ENCODE measurements at regions not wholly inside any gene's neighbourhood (a gene's known extent, or its start where the extent isn't known, plus 50 kb on each side); places are given as distances from the start of the nearest gene placed in this dataset.

- no peak for DNase-seq
Measured at GRCh38 chr4:124515591-124515990, 196.9 kb downstream of the ANKRD50 start.

- no peak for DNase-seq
Measured at GRCh38 chr4:124519196-124519595, 193.3 kb downstream of the ANKRD50 start.

- DNase-seq, result no peak
Measured at GRCh38 chr4:124523816-124524215, 188.7 kb downstream of the ANKRD50 start.

GRCh38 chr4:124525524-124525923 lies 187.0 kb downstream of the ANKRD50 start:
- DNase-seq, result no peak

GRCh38 chr4:124526331-124526730 lies 186.2 kb downstream of the ANKRD50 start:
- no peak for DNase-seq

DNA sequence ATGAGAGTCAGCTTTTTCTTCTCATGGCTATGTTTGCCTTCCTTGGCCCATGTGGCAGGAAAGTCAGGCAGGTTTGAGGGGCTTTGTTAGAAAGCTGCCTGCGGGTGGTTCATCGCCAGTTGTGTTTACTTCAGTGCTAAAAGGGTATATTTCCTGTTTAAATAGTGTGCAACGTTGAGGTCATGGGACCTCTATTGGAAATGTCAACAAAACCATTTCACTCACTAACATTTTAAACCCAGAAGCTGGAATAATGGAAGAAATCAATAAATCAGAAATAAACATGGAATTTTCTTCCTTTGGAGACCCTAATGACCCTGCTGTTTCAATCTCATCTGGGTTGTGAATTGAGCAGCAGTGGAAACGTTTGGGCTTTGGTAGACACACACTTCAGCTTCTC lies 185.8 kb downstream of the ANKRD50 start:
- no peak for DNase-seq

- no peak for DNase-seq
Measured at GRCh38 chr4:124527364-124527763, 185.2 kb downstream of the ANKRD50 start.

DNA sequence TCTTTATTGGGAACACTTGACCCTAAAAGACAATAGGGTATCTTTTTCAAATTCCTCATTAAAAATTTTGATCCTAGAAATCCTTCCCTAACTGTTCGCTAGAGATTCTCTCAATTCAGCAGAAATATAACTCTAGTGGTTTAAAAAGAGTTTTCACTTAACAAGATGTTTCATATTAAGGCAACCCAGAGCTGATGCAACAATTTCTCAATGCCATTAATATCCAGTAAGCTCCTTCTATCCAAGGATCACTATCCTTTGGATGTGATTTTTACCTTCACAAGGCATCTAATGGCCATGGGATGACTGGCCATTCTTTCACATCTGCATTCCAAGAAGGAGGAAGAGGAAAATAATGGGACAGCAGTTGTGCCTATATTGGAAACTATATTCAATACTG lies 183.4 kb downstream of the ANKRD50 start:
- DNase-seq, result no peak

GRCh38 chr4:124530464-124531077 lies 182.0 kb downstream of the ANKRD50 start:
- no peak for DNase-seq

- no peak for DNase-seq
Measured at GRCh38 chr4:124534131-124534530, 178.4 kb downstream of the ANKRD50 start.

DNA sequence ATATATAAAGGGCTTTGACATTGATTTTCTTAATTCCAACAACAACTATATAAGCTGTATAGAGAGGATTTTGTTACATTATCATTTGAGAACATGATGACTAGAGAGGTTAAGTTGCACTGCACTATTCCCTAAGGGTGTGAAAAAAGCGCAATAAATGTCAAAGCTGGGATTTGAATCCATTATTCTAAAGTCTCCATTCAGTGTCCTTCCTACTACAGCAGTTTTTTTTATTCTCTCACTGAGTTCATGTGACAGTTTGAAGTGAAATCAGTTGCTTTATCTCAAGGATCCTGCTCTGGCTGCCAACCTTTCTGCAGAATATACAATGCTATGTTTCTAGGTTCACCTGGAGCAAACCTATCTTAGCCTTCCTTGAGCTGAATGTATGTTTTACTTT lies 177.5 kb downstream of the ANKRD50 start:
- DNase-seq, result no peak

DNA sequence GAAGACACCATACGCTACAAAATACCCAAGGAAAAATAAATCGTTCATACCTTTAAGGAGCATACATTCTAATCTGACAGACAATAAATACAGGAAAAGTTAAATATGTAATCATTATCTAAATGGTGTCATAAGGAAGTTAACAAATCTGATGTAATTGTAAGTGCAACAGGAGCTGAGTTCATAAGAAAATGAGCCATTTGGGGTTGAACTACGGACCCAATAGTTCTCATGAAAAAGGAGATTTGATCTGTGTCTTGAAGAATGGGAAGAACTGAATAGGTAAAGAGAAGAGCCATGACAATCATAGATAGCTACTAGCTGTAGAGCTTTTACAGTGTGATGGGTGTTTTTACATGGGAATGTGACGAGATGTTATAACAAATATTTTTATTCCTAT lies 175.6 kb downstream of the ANKRD50 start:
- DNase-seq, result no peak

DNA sequence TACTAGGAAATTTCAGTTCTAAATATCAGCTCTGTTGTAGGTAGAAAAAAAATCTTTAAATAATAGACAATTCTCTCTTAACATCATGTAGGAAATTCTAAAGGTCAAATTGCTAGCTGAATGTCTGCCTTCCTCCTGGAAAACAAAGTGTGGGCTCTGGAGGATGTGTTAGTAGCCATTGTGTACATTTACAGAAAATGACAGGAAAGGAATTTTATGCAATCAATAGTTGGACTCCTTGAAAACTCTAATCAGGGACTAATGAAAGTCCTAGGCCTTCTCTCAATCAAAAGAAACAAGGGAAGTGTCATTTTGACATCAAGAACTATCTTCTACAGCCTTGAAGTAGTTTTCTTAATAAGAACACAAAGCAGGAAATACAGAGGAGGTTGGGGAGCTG lies 174.6 kb downstream of the ANKRD50 start:
- DNase-seq, result no peak

GRCh38 chr4:124540014-124540413 lies 172.5 kb downstream of the ANKRD50 start:
- no peak for DNase-seq

DNA sequence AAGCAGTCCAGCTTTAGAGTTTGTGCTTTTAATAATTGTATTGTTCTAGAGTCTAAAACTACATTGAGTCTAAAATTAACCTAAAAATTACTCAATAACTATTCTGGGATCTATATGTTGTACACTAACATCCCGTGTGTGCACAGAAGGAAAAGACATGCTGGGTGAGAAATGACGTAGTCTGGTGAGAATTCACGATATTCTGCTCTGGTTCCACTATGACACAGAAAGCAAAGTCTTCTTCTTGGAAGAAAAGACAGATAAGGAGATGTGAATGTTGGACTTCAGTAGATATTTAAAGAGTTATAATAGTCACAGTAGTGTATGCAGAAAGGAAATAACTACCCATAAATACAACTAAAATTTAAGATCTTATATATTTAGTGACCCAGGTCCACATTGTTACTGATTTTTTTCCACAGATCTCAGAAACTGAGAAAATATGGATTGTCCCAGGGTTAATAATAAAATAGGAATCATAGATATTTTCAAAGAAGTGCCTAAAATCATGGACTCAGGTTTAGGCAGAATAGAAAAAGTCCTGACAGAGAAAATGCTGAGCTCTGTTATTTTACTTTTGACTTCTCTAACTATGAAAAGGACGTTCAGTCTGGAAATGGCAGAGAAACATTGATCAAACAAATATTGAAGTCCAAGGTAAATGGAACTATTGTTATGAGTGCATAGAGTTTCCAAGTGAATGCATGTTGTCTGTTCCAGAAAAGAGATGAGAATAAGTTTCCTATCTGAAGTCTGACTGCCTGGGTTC lies 170.7 kb downstream of the ANKRD50 start:
- DNase-seq, result no peak

DNA sequence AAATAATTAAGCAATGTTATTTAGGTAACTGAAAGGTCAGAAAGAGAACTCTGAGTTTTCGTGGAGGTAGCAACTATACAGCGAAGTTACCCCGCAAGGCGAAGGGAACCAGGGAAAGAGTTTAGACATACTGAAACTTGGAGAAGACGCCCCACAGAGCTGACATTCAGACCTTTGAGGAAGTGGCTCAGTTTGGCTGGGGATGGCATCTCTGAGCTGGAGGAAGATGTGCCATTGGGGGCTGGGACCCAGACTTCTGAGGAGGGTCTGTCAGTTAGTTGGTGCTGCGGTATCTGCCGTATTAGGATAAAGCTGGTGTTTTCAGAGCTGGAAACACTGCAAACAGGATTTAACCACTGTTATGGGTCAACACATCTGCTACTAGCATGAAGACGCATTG lies 156.6 kb downstream of the ANKRD50 start:
- no peak for DNase-seq

- no peak for DNase-seq
Measured at GRCh38 chr4:124564121-124564520, 148.4 kb downstream of the ANKRD50 start.

GRCh38 chr4:124565371-124565770 lies 147.2 kb downstream of the ANKRD50 start:
- no peak for DNase-seq

DNA sequence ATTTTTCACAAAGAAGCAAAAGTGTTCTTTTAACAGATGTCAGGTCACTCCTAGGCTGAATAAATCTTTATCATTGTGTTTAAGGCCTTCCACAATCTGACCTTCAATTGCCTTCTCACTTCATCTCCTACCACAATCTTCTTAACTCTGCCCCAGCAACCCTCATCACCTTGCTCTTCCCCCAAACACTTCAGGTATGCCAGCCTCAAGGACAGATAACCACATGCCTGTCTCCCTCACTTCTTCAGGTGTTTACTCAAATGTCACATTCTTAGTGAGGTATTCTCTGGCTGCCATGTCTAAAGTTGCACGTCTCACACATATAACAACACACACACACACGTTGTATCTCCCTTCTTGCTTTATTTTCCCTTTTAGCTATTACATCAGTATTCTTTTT lies 146.5 kb downstream of the ANKRD50 start:
- no peak for DNase-seq

GRCh38 chr4:124573056-124573455 lies 139.5 kb downstream of the ANKRD50 start:
- no peak for DNase-seq

DNA sequence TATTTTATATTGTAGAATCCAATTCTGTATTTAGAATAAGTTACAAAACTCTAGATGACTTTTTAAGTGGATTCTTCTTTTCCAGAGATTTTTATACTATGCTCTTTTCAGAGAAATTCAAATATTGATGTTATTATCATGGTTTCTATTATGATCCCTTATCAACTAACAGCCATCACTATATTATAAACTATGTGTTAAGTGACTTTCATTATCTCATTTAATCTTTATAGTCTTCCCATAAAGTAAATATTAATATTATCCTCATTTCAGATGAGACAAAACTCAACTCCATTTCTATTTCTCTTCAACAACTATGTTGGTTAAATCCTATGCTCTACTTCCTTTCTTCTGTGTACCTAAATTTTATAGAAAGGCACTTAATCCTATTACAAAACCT lies 132.6 kb downstream of the ANKRD50 start:
- no peak for DNase-seq

GRCh38 chr4:124583797-124584196 lies 128.7 kb downstream of the ANKRD50 start:
- DNase-seq, result no peak

- no peak for DNase-seq
Measured at GRCh38 chr4:124589786-124590185, 122.7 kb downstream of the ANKRD50 start.

GRCh38 chr4:124590480-124590879 lies 122.1 kb downstream of the ANKRD50 start:
- no peak for DNase-seq

DNA sequence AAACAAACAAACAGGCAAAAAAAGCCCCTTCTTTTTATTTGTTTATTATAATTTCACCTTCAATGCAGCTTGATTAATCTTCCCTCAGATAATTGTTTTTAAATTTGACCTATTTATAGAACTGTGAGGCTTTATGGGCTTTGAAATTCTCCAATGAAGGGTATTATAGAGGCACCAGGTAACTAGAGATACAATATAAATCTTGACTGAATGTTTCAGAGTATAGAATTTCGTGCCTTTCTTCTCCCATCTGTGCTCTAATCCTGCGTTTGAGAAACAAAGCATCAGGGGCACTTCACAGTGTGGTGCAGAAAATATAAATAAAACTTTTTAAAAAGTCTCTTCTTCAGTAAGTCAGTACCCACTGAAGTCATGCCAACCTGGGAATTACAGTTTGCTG lies 120.9 kb downstream of the ANKRD50 start:
- no peak for DNase-seq
